ENCODE measurements at regions not wholly inside any gene's neighbourhood (a gene's known extent, or its start where the extent isn't known, plus 50 kb on each side); places are given as distances from the start of the nearest gene placed in this dataset.

DNA sequence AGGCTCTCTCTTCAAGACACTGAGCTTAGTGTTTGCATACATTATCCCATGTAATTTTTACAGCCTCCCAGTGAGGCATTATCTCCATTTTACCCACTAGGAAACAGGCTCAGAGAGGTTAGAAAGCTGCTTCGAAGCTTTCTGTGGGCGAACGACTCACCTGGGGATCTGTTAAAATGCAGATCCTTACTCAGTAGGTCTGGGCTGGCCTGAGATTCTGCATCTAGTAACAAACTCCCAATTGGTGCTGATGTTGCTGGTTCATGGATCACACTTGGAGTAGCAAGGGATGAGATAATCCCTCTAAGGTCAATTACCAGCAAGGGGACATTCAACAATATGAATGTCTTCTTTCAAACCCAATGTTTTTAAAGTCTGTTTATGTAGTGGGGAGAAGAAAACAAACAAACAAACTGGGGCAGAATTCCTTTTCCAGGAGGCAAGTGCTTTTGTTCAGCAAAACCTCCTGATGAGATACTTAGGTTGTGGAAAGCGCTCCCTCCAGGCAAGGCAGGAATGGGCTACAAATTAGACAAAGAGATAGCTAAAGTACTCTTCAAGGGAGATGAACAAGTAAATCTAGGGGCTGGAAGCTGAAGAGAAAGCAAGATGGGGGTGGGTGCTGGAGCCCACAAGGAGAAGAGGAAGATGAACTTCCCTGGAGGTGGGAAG is 311.9 kb downstream of the SHQ1 start:
- CTCF ChIA-PET = interaction anchor here (0.7 to 1.0 kb wide), 4 partner anchors 19 to 1665 kb away, joined by 3 to 4 read pairs (median 3); no protein-coding TSS in a partner anchor
- no peak for DNase-seq (ENCODE audit: unreplicated experiment)
- Mint-ChIP-seq H3K27me3 (ENCODE audit: insufficient read depth, unreplicated experiment) (peaks cover 11% of the 10 kb centered on the region), H3K4me3 (ENCODE audit: unreplicated experiment) (no peak overlapping the region), H3K27ac (ENCODE audit: low read depth, unreplicated experiment) (no peak overlapping the region), H3K4me1 (ENCODE audit: insufficient read depth, unreplicated experiment) (no peaks in the 10 kb centered on the region), H3K9me3 (ENCODE audit: unreplicated experiment) (no peaks in the 10 kb centered on the region), H3K36me3 (ENCODE audit: insufficient read depth, unreplicated experiment) (no peaks in the 10 kb centered on the region)
- TF ChIP-seq, protein P1, sequence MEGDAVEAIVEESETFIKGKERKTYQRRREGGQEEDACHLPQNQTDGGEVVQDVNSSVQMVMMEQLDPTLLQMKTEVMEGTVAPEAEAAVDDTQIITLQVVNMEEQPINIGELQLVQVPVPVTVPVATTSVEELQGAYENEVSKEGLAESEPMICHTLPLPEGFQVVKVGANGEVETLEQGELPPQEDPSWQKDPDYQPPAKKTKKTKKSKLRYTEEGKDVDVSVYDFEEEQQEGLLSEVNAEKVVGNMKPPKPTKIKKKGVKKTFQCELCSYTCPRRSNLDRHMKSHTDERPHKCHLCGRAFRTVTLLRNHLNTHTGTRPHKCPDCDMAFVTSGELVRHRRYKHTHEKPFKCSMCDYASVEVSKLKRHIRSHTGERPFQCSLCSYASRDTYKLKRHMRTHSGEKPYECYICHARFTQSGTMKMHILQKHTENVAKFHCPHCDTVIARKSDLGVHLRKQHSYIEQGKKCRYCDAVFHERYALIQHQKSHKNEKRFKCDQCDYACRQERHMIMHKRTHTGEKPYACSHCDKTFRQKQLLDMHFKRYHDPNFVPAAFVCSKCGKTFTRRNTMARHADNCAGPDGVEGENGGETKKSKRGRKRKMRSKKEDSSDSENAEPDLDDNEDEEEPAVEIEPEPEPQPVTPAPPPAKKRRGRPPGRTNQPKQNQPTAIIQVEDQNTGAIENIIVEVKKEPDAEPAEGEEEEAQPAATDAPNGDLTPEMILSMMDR (IDR thresholded peaks at IDR 0.05; ENCODE audit: unreplicated experiment) = no peak
- BruUV-seq (replicated peaks) = no TSS peak
- POLR2A ChIA-PET = interaction anchor here (1.1 kb wide), 1 partner anchor 16 kb away, joined by 3 read pairs; no protein-coding TSS in a partner anchor
- intact Hi-C loops (cut with micrococcal nuclease) = no loop called here

DNA sequence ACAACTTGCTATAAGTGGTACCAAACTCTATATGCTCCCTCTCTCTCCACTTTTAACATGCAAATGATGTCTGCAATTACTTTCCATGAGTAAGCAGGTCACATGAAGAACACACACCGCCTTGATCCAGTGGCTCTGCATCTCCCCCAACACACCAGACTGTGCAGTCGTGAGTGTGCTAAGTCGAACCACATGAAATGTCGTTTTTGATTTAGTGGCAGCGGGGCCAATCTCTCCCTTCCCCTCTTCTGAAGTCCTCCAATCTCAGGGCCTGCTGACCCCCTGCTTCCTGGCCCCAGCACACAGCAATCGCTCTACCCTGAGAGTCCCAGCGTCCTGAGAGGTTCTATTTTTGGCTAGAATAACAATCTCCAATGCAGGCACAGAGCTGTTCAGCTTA is 312.5 kb downstream of the SHQ1 start:
- Mint-ChIP-seq H3K4me1 (ENCODE audit: insufficient read depth, unreplicated experiment) (no peaks in the 10 kb centered on the region), H3K27me3 (ENCODE audit: insufficient read depth, unreplicated experiment) (peaks cover 11% of the 10 kb centered on the region), H3K36me3 (ENCODE audit: insufficient read depth, unreplicated experiment) (no peaks in the 10 kb centered on the region), H3K4me3 (ENCODE audit: unreplicated experiment) (no peak overlapping the region), H3K27ac (ENCODE audit: low read depth, unreplicated experiment) (no peak overlapping the region), H3K9me3 (ENCODE audit: unreplicated experiment) (no peaks in the 10 kb centered on the region)
- CTCF ChIA-PET = interaction anchor here (0.7 kb wide), 3 partner anchors 19 to 1666 kb away, joined by 3 read pairs; no protein-coding TSS in a partner anchor
- POLR2A ChIA-PET = interaction anchor here (1.1 kb wide), 1 partner anchor 15 kb away, joined by 3 read pairs; no protein-coding TSS in a partner anchor
- no TSS peak for BruUV-seq (replicated peaks)
- TF ChIP-seq, protein P1 (IDR thresholded peaks at IDR 0.05; ENCODE audit: unreplicated experiment) = no peak
- no peak for DNase-seq (ENCODE audit: unreplicated experiment)
- intact Hi-C loops (cut with micrococcal nuclease) = no loop called here

DNA sequence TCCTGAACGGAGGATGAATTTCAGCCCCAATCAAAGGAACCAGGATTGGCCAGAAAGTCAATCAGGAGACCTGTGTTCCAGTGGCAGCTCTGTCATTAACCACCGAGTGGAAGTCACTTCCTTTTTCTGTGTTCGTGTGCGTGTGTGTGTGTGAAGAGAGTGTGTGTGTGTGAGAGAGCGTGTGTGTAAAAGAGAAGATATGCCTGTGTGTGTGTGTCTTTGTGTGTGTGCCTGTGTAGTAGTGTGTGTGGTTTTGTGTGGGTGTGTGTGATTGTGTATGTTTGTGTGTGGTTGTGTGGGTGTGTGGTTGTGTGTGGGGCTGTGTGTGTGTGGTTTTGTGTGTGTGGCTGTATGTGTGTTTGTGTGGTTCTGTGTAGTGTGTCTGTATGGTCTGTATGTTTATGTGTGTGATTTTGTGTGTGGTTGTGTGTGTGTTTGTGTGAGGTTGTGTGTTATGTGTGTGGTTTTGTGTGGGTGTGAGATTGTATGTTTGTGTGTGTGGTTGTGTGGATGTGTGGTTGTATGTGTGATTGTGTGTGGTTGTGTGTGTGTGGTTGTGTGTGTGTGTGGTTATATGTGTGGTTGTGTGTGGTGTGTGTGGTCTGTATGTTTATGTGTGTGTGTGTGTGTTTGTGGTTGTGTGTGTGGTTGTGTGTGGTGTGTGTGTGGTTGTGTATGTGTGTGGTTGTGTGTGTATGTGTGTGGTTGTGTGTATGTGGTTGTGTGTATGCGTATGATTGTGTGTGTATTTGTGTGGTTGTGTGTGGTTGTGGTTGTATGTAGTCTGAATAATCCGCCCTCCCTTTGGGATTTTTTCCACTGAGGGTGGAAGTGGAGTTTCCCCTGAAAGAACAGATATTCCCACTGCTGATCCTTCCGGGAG is 314.4 kb downstream of the SHQ1 start:
- intact Hi-C loops (cut with micrococcal nuclease) = no loop called here

More for the DNA sequence above, 314.4 kb downstream of the SHQ1 start:
- Mint-ChIP-seq H3K27me3 (ENCODE audit: insufficient read depth, unreplicated experiment) (peaks cover 11% of the 10 kb centered on the region), H3K27ac (ENCODE audit: low read depth, unreplicated experiment) (no peak overlapping the region), H3K4me3 (ENCODE audit: unreplicated experiment) (no peak overlapping the region), H3K9me3 (ENCODE audit: unreplicated experiment) (no peaks in the 10 kb centered on the region), H3K4me1 (ENCODE audit: insufficient read depth, unreplicated experiment) (no peaks in the 10 kb centered on the region), H3K36me3 (ENCODE audit: insufficient read depth, unreplicated experiment) (no peaks in the 10 kb centered on the region)
- TF ChIP-seq, protein P1 (IDR thresholded peaks at IDR 0.05; ENCODE audit: unreplicated experiment) = no peak
- POLR2A ChIA-PET = interaction anchor here (0.7 kb wide), 1 partner anchor 78 kb away, joined by 3 read pairs; no protein-coding TSS in a partner anchor
- CTCF ChIA-PET = no interaction called here
- no TSS peak for BruUV-seq (replicated peaks)
- no peak for DNase-seq (ENCODE audit: unreplicated experiment)

Data from MCF 10A (cell line).